ENCODE measurements at regions not wholly inside any gene's neighbourhood (a gene's known extent, or its start where the extent isn't known, plus 50 kb on each side); places are given as distances from the start of the nearest gene placed in this dataset.

DNA sequence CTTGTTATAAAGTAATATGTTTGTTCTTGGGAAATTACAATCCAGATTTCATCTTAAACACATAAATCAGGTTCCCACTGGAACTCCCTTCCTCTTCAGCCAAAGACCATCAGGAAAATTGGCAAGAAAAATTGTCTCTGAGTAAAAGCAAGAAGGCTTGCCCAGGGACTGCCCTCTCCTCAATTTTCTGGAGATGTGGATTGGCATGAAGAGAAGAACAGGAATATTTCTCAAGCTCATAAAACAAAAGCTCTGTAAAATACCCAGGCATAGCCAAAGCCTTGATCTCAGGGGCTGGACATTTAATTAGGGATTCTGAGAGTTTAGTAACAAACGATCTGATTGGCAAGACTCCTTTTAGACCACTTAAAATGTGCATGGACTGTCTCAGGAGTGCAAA is 223.4 kb downstream of the ZNF608 start:
- TF ChIP-seq CTCF (IDR thresholded peaks at IDR 0.05) (no peak), POLR2A (IDR thresholded peaks at IDR 0.05) (no peak)
